Mesenchymal stem cell (in vitro differentiated cells and primary cell): ENCODE measurements at regions not wholly inside any gene's neighbourhood (a gene's known extent, or its start where the extent isn't known, plus 50 kb on each side); places are given as distances from the start of the nearest gene placed in this dataset.
A peak's percentile ranks its signal among the peaks of the same experiment; 100 is the strongest.

Experiments used
- DNase-seq: peaks from one replicate; pipeline ENCODE4 v3.0.0-alpha.2; 2013
- H2AFZ ChIP-seq: one replicate; pipeline ENCODE4 v1.6.1; 2013; ENCODE audit warnings: low read depth, mild to moderate bottlenecking, control low read depth, inconsistent platforms, low read length, moderate library complexity
- H2AK5ac ChIP-seq: 2 replicates; pipeline ENCODE4 v1.6.1; 2013; ENCODE audit warnings: low read length, moderate library complexity, mild to moderate bottlenecking, inconsistent platforms; ENCODE audit not compliant: severe bottlenecking
- H2BK120ac ChIP-seq: one replicate; pipeline ENCODE4 v1.6.1; 2013; ENCODE audit warnings: low read depth, mild to moderate bottlenecking, inconsistent platforms, low read length, moderate library complexity
- H2BK12ac ChIP-seq, 2 experiments: one replicate each; pipeline ENCODE4 v1.6.1; 2013; ENCODE audit warnings: inconsistent platforms in 2 of 2, low read length in 2 of 2, mild to moderate bottlenecking in 2 of 2, moderate library complexity in 2 of 2, control low read depth in 1 of 2
- H2BK15ac ChIP-seq: one replicate; pipeline ENCODE4 v1.6.1; 2013; ENCODE audit warnings: mild to moderate bottlenecking, low read depth, inconsistent platforms; ENCODE audit not compliant: poor library complexity, severe bottlenecking
- H2BK5ac ChIP-seq: 2 replicates; pipeline ENCODE4 v1.6.1; 2013; ENCODE audit warnings: low read depth, mild to moderate bottlenecking, low read length, control low read depth, inconsistent platforms; ENCODE audit not compliant: poor library complexity, severe bottlenecking
- H3K14ac ChIP-seq, 2 experiments: one replicate each; pipeline ENCODE4 v1.6.1; 2013; ENCODE audit warnings: inconsistent platforms in 2 of 2, low read length in 2 of 2, control low read depth in 1 of 2, mild to moderate bottlenecking in 1 of 2, moderate library complexity in 1 of 2
- H3K18ac ChIP-seq, 2 experiments: one replicate each; pipeline ENCODE4 v1.6.1; 2013; ENCODE audit warnings: inconsistent platforms in 2 of 2, low read length in 2 of 2, control low read depth in 1 of 2, low read depth in 1 of 2, mild to moderate bottlenecking in 1 of 2
- H3K23ac ChIP-seq, 2 experiments: one replicate each; pipeline ENCODE4 v1.6.1; 2013; ENCODE audit warnings: inconsistent platforms in 2 of 2, low read length in 2 of 2, mild to moderate bottlenecking in 2 of 2, moderate library complexity in 2 of 2, control low read depth in 1 of 2
- H3K27ac ChIP-seq: 2 replicates; pipeline ENCODE4 v1.5.1; 2013; ENCODE audit warnings: mild to moderate bottlenecking, moderate library complexity, low read length, control low read depth, inconsistent platforms; ENCODE audit not compliant: poor library complexity, severe bottlenecking
- H3K27me3 ChIP-seq, 2 experiments: 2 replicates each; pipeline versions ENCODE4 v1.6.1 to v1.7.0; 2013; ENCODE audit warnings: low read length in 2 of 2, mild to moderate bottlenecking in 2 of 2, moderate library complexity in 2 of 2, control low read depth in 1 of 2, inconsistent platforms in 1 of 2; ENCODE audit not compliant: control insufficient read depth in 1 of 2, insufficient read depth in 1 of 2
- H3K36me3 ChIP-seq, 2 experiments: 2 replicates each; pipeline versions ENCODE4 v1.6.1 to v1.7.0; 2013; ENCODE audit warnings: low read length in 2 of 2, control low read depth in 1 of 2, inconsistent platforms in 1 of 2, low read depth in 1 of 2, mild to moderate bottlenecking in 1 of 2; ENCODE audit not compliant: insufficient read depth in 2 of 2, control insufficient read depth in 1 of 2
- H3K4ac ChIP-seq, 2 experiments: one replicate each; pipeline ENCODE4 v1.6.1; 2013; ENCODE audit warnings: inconsistent platforms in 2 of 2, low read length in 2 of 2, mild to moderate bottlenecking in 2 of 2, moderate library complexity in 2 of 2, control low read depth in 1 of 2, low read depth in 1 of 2
- H3K4me1 ChIP-seq: 2 replicates; pipeline ENCODE4 v1.6.1; 2013; ENCODE audit warnings: low read depth, low read length, control low read depth; ENCODE audit not compliant: control insufficient read depth, insufficient read depth
- H3K4me2 ChIP-seq: 2 replicates; pipeline ENCODE4 v1.6.1; 2013; ENCODE audit warnings: low read length, mild to moderate bottlenecking, inconsistent platforms; ENCODE audit not compliant: poor library complexity, severe bottlenecking
- H3K4me3 ChIP-seq, 2 experiments: 2 replicates each; pipeline versions ENCODE4 v1.5.1 to v1.7.0; 2013; ENCODE audit warnings: low read length in 2 of 2, mild to moderate bottlenecking in 2 of 2, control low read depth in 1 of 2, low read depth in 1 of 2; ENCODE audit not compliant: insufficient read depth in 1 of 2
- H3K79me1 ChIP-seq: replicated peaks from 2 replicates; pipeline ENCODE4 v1.6.1; 2013; ENCODE audit warnings: mild to moderate bottlenecking, control low read depth, low read length, inconsistent platforms; ENCODE audit not compliant: poor library complexity, severe bottlenecking
- H3K9ac ChIP-seq: 2 replicates; pipeline ENCODE4 v1.7.0; 2013; ENCODE audit warnings: mild to moderate bottlenecking, low read length, moderate library complexity
- H3K9me3 ChIP-seq: 2 replicates; pipeline ENCODE4 v1.7.0; 2013; ENCODE audit warnings: mild to moderate bottlenecking, low read length; ENCODE audit not compliant: control insufficient read depth
- H4K8ac ChIP-seq: one replicate; pipeline ENCODE4 v1.6.1; 2013; ENCODE audit warnings: inconsistent platforms, mild to moderate bottlenecking, low read length, moderate library complexity
- H4K91ac ChIP-seq: one replicate; pipeline ENCODE4 v1.6.1; 2013; ENCODE audit warnings: mild to moderate bottlenecking, low read length, inconsistent platforms
- WGBS: methylation state at CpG from one replicate; pipeline ENCODE4 v1.1.7; 2013; ENCODE audit warnings: mixed read lengths; 5-methylcytosine and 5-hydroxymethylcytosine counted together

- no peak overlapping the region for H2BK15ac ChIP-seq
- no peaks in the 10 kb centered on the region for H3K27me3 ChIP-seq
- DNase-seq = no peak
- no peak overlapping the region for H3K4ac ChIP-seq
- no peaks in the 10 kb centered on the region for H3K36me3 ChIP-seq
- H2AK5ac ChIP-seq = no peak overlapping the region
- H3K23ac ChIP-seq = no peak overlapping the region
- no peak overlapping the region for H2AFZ ChIP-seq
- H3K4me2 ChIP-seq = no peak overlapping the region
- H3K18ac ChIP-seq = no peak overlapping the region
- 93% methylated on average over 4 of the region's 4 CpGs for WGBS
- no peak overlapping the region for H2BK5ac ChIP-seq
- no peak overlapping the region for H3K27ac ChIP-seq
- no peak overlapping the region for H3K14ac ChIP-seq
- H2BK120ac ChIP-seq = no peak overlapping the region
- H3K4me3 ChIP-seq = no peak overlapping the region
- no peak overlapping the region for H4K91ac ChIP-seq
- no peak overlapping the region for H3K9ac ChIP-seq
- no peak overlapping the region for H4K8ac ChIP-seq
- H2BK12ac ChIP-seq = no peak overlapping the region
- H3K79me1 ChIP-seq = no peaks in the 10 kb centered on the region
- H3K4me1 ChIP-seq = no peaks in the 10 kb centered on the region
- H3K9me3 ChIP-seq = peaks cover 3% of the 10 kb centered on the region
These were observed 265.4 kb upstream of the KCNMB2 start for GRCh38 chr3:178270838-178271237.

DNA sequence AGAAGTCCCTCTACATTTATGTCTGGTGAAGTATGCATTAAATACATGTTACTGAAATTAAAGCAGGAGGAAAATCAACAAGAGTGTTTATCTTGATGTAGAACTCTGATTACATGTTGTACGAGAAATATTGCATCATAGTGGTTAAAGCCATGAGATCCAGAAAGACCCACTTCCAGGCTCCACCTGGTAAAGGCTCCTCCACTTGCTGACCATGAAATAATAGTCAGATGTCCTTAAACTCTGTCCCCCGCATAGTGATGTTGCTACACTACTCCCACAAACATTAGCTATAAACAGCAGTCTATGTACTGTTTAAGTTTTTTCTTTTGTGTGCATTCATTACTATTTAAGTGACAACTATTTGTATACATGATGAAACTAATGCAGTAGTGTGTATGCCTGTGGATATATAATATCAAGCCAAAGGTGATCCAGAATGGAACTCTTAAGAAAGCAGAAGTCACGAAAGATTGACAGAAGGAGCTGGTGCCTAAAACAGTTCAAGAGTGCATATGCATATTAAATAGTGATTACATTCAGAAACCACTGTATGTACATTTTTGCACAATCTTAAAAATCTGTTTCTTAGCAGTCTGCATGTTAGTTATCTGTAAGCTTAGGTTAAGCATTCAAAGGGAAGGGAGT is 264.4 kb upstream of the KCNMB2 start:
- Histone ChIP-seq H3K4ac (no peak overlapping the region), H3K4me1 (no peaks in the 10 kb centered on the region), H3K36me3 (no peaks in the 10 kb centered on the region), H3K23ac (no peak overlapping the region), H3K14ac (no peak overlapping the region), H3K4me2 (no peak overlapping the region), H4K8ac (no peak overlapping the region), H2BK120ac (no peak overlapping the region), H2AK5ac (no peak overlapping the region), H3K27me3 (no peaks in the 10 kb centered on the region), H3K79me1 (no peaks in the 10 kb centered on the region), H4K91ac (no peak overlapping the region), H2AFZ (no peak overlapping the region), H2BK12ac (no peak overlapping the region), H3K27ac (no peak overlapping the region), H3K4me3 (no peak overlapping the region), H2BK15ac (no peak overlapping the region), H2BK5ac (no peak overlapping the region), H3K18ac (no peak overlapping the region), H3K9ac (no peak overlapping the region), H3K9me3 (peaks cover 3% of the 10 kb centered on the region)
- WGBS = 71% methylated on average over 1 of the region's 3 CpGs
- peak; percentile 19 for DNase-seq

DNA sequence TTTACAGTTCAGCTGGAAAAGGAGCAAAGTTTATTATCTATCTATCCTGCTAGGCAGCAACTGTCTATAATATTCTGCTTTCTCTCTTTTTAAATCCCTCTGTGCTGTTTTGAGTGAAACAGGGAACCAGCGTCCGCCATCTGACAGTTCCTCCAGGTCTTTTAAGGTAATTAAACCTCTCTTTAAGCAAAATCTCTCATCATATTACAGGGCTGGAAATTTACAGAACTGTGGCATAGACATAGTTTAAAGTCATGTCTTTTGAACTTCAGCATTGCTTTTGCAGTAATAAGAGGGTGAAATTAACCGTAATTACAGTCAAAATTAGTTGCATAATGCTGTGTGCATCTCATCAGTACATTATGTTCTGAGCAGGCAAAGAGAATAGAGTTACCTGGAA is 263.4 kb upstream of the KCNMB2 start:
- no peak overlapping the region for H2AFZ ChIP-seq
- H2BK15ac ChIP-seq = no peak overlapping the region
- H3K4me2 ChIP-seq = no peak overlapping the region
- no peak overlapping the region for H3K14ac ChIP-seq
- no peak overlapping the region for H3K23ac ChIP-seq
- no peaks in the 10 kb centered on the region for H3K27me3 ChIP-seq
- H2BK120ac ChIP-seq = no peak overlapping the region
- over 99% methylated on average over 3 of the region's 3 CpGs for WGBS
- no peak overlapping the region for H4K8ac ChIP-seq
- no peak overlapping the region for H3K18ac ChIP-seq
- H3K79me1 ChIP-seq = no peaks in the 10 kb centered on the region
- no peak overlapping the region for H4K91ac ChIP-seq
- no peak overlapping the region for H2BK5ac ChIP-seq
- no peak overlapping the region for H2BK12ac ChIP-seq
- no peak overlapping the region for H3K9ac ChIP-seq
- H3K27ac ChIP-seq = no peak overlapping the region
- no peak overlapping the region for H3K4ac ChIP-seq
- no peaks in the 10 kb centered on the region for H3K4me1 ChIP-seq
- H3K36me3 ChIP-seq = no peaks in the 10 kb centered on the region
- DNase-seq = no peak
- no peak overlapping the region for H3K4me3 ChIP-seq
- no peak overlapping the region for H2AK5ac ChIP-seq
- H3K9me3 ChIP-seq = peaks cover 11% of the 10 kb centered on the region

- Histone ChIP-seq H3K14ac (no peak overlapping the region), H3K23ac (no peak overlapping the region), H3K9me3 (peaks cover 29% of the 10 kb centered on the region), H3K9ac (no peak overlapping the region), H2AFZ (no peak overlapping the region), H3K36me3 (no peaks in the 10 kb centered on the region), H4K91ac (no peak overlapping the region), H4K8ac (no peak overlapping the region), H3K4me2 (no peak overlapping the region), H3K4ac (no peak overlapping the region), H3K27ac (no peak overlapping the region), H3K27me3 (no peaks in the 10 kb centered on the region), H2BK5ac (no peak overlapping the region), H3K4me1 (no peaks in the 10 kb centered on the region), H3K4me3 (no peak overlapping the region), H3K79me1 (no peaks in the 10 kb centered on the region), H3K18ac (no peak overlapping the region), H2BK12ac (no peak overlapping the region), H2AK5ac (no peak overlapping the region), H2BK120ac (no peak overlapping the region), H2BK15ac (no peak overlapping the region)
- WGBS = 76% methylated on average over 3 of the region's 4 CpGs
- DNase-seq = no peak
These were observed 261.5 kb upstream of the KCNMB2 start for GRCh38 chr3:178274711-178275110.
